GM23338 (cell line): ENCODE measurements at regions not wholly inside any gene's neighbourhood (a gene's known extent, or its start where the extent isn't known, plus 50 kb on each side); places are given as distances from the start of the nearest gene placed in this dataset.

Source experiments
- ATAC-seq: fragments of 200-7000 bp; cut with Tn5 transposase; 3 replicates; pipeline ENCODE4 v1.9.1; 2020
- DNase-seq: peaks from one replicate; pipeline ENCODE4 v3.0.0-alpha.2; 2015; ENCODE audit warnings: low spot score
- H2AFZ ChIP-seq: fragments of 200-600 bp; sonication (generic); 2 replicates; pipeline ENCODE4 v1.8.0; 2016; ENCODE audit warnings: antibody characterized with exemption, mild to moderate bottlenecking, moderate library complexity
- H3F3A ChIP-seq: fragments of 200-600 bp; sonication (generic); replicated peaks from 2 replicates; pipeline ENCODE4 v1.8.0; 2017; ENCODE audit warnings: antibody characterized with exemption, mixed run types, low read depth
- H3K27ac ChIP-seq: fragments of 200-600 bp; sonication (generic); 2 replicates; pipeline ENCODE4 v1.6.1; 2016; ENCODE audit warnings: low read depth
- H3K27me3 ChIP-seq: fragments of 200-600 bp; sonication (generic); 2 replicates; pipeline ENCODE4 v1.8.0; 2016; ENCODE audit warnings: mild to moderate bottlenecking, mixed run types, moderate library complexity; ENCODE audit not compliant: insufficient read depth
- H3K36me3 ChIP-seq: fragments of 200-600 bp; sonication (generic); 2 replicates; pipeline ENCODE4 v1.8.0; 2016; ENCODE audit warnings: mild to moderate bottlenecking; ENCODE audit not compliant: insufficient read depth
- H3K4me1 ChIP-seq: fragments of 200-600 bp; sonication (generic); 2 replicates; pipeline ENCODE4 v1.8.0; 2016; ENCODE audit warnings: mild to moderate bottlenecking, moderate library complexity; ENCODE audit not compliant: insufficient read depth
- H3K4me2 ChIP-seq: fragments of 200-600 bp; sonication (generic); 2 replicates; pipeline ENCODE4 v1.7.1; 2017; ENCODE audit warnings: mixed run types
- H3K4me3 ChIP-seq: fragments of 200-600 bp; sonication (generic); 2 replicates; pipeline ENCODE4 v1.6.1; 2016; ENCODE audit warnings: mixed run types
- H3K79me2 ChIP-seq: fragments of 200-600 bp; sonication (generic); replicated peaks from 2 replicates; pipeline ENCODE4 v1.8.0; 2017; ENCODE audit warnings: mild to moderate bottlenecking; ENCODE audit not compliant: insufficient read depth
- H3K9me2 ChIP-seq: fragments of 200-600 bp; sonication (generic); 2 replicates; pipeline ENCODE4 v1.8.0; 2017; ENCODE audit not compliant: insufficient read depth
- H4K20me1 ChIP-seq: fragments of 200-600 bp; sonication (generic); replicated peaks from 2 replicates; pipeline ENCODE4 v1.8.0; 2017; ENCODE audit warnings: mild to moderate bottlenecking; ENCODE audit not compliant: insufficient read depth
- H3K27ac Mint-ChIP-seq: 2 replicates; pipeline ENCODE4 v1.8.0; 2020; ENCODE audit warnings: inconsistent platforms, mild to moderate bottlenecking, moderate library complexity, mixed read lengths
- H3K27me3 Mint-ChIP-seq: 3 replicates; pipeline ENCODE4 v1.8.0; 2022; ENCODE audit warnings: low read depth, mild to moderate bottlenecking, moderate library complexity, mixed read lengths, inconsistent platforms; ENCODE audit not compliant: insufficient read depth, poor library complexity
- H3K36me3 Mint-ChIP-seq: 3 replicates; pipeline ENCODE4 v1.8.0; 2021; ENCODE audit warnings: low read depth, mild to moderate bottlenecking, inconsistent platforms, moderate library complexity, mixed read lengths
- H3K4me1 Mint-ChIP-seq: 3 replicates; pipeline ENCODE4 v1.8.0; 2020; ENCODE audit warnings: mild to moderate bottlenecking, inconsistent platforms, mixed read lengths
- H3K4me3 Mint-ChIP-seq: 3 replicates; pipeline ENCODE4 v1.8.0; 2021; ENCODE audit warnings: moderate library complexity, mild to moderate bottlenecking, inconsistent platforms, mixed read lengths
- H3K9me3 Mint-ChIP-seq: 3 replicates; pipeline ENCODE4 v1.8.0; 2020; ENCODE audit warnings: moderate library complexity, mild to moderate bottlenecking, inconsistent platforms, mixed read lengths
- CREB1 ChIP-seq: fragments of 250-450 bp; sonication (Bioruptor Pico); IDR thresholded peaks from 2 replicates; pipeline ENCODE4 v1.5.0; 2020; ENCODE audit warnings: low read depth, mild to moderate bottlenecking, moderate library complexity
- CTCF ChIP-seq, 2 experiments: fragments of 200-600 bp in 1 of 2; sonication (generic) in 1 of 2; conservative IDR thresholded peaks; 2 replicates each; pipeline versions ENCODE4 v1.5.1 to v1.6.1; 2016 to 2017; ENCODE audit warnings: antibody characterized with exemption in 2 of 2, low read depth in 2 of 2, mild to moderate bottlenecking in 2 of 2, moderate library complexity in 1 of 2
- ETS1 ChIP-seq: IDR thresholded peaks from 2 replicates; pipeline ENCODE4 v1.6.1; 2016; ENCODE audit warnings: antibody characterized with exemption
- EZH2 ChIP-seq: fragments of 200-600 bp; sonication (generic); IDR thresholded peaks from one replicate; pipeline ENCODE4 v1.8.0; 2017; ENCODE audit warnings: antibody characterized with exemption, mild to moderate bottlenecking, low read depth; ENCODE audit not compliant: unreplicated experiment
- EZH2phosphoT487 ChIP-seq: fragments of 200-600 bp; sonication (generic); IDR thresholded peaks from one replicate; pipeline ENCODE4 v1.8.1; 2018; ENCODE audit warnings: antibody characterized with exemption; ENCODE audit not compliant: unreplicated experiment
- JUNB ChIP-seq: IDR thresholded peaks from one replicate; pipeline ENCODE4 v1.6.1; 2016; ENCODE audit warnings: antibody characterized with exemption; ENCODE audit not compliant: unreplicated experiment
- NANOG ChIP-seq: IDR thresholded peaks from 2 replicates; pipeline ENCODE4 v1.6.1; 2016; ENCODE audit warnings: antibody characterized with exemption, borderline replicate concordance
- POLR2AphosphoS5 ChIP-seq: IDR thresholded peaks from 2 replicates; pipeline ENCODE4 v1.6.1; 2016; ENCODE audit warnings: antibody characterized with exemption, low read depth
- REST ChIP-seq: IDR thresholded peaks from one replicate; pipeline ENCODE4 v1.6.1; 2018; ENCODE audit warnings: antibody characterized with exemption; ENCODE audit not compliant: unreplicated experiment
- STAT1 ChIP-seq: IDR thresholded peaks from one replicate; pipeline ENCODE4 v1.6.1; 2016; ENCODE audit warnings: antibody characterized with exemption; ENCODE audit not compliant: unreplicated experiment
- ZNF114 ChIP-seq: fragments of 250-450 bp; sonication (Bioruptor Pico); IDR thresholded peaks from 2 replicates; pipeline ENCODE4 v1.5.0; 2020; ENCODE audit warnings: mild to moderate bottlenecking, moderate library complexity
- ZNF331 ChIP-seq: fragments of 250-450 bp; sonication (Bioruptor Pico); IDR thresholded peaks from 2 replicates; pipeline ENCODE4 v1.5.0; 2020; ENCODE audit warnings: low read depth, mild to moderate bottlenecking, moderate library complexity
- ZNF462 ChIP-seq: fragments of 250-450 bp; sonication (Bioruptor Pico); IDR thresholded peaks from 2 replicates; pipeline ENCODE4 v1.5.0; 2020; ENCODE audit warnings: mild to moderate bottlenecking, moderate library complexity

- Histone ChIP-seq H3K9me2 (no peaks in the 10 kb centered on the region), H3K36me3 (no peaks in the 10 kb centered on the region), H3K27ac (no peak overlapping the region), H3F3A (no peaks in the 10 kb centered on the region), H3K4me3 (no peak overlapping the region), H3K4me2 (no peak overlapping the region), H3K27me3 (no peaks in the 10 kb centered on the region), H3K79me2 (no peaks in the 10 kb centered on the region), H4K20me1 (no peaks in the 10 kb centered on the region), H2AFZ (no peak overlapping the region), H3K4me1 (no peaks in the 10 kb centered on the region)
- no peak for TF ChIP-seq ZNF114
- TF ChIP-seq ETS1 = no peak
- no peak for TF ChIP-seq EZH2phosphoT487
- no peak for TF ChIP-seq REST
- no peak for TF ChIP-seq CREB1
- TF ChIP-seq ZNF462 = no peak
- TF ChIP-seq CTCF (conservative IDR thresholded peaks at IDR 0.05; ENCODE audit: low read depth in 2 of 2) = no peak
- TF ChIP-seq POLR2AphosphoS5 = no peak
- no peak for TF ChIP-seq ZNF331 (CRISPR knock-in tag)
- no peak for TF ChIP-seq JUNB
- TF ChIP-seq STAT1 = no peak
- no peak for TF ChIP-seq EZH2
- TF ChIP-seq NANOG = no peak
- no peak for DNase-seq
- Mint-ChIP-seq H3K4me3 (no peak overlapping the region), H3K36me3 (peaks cover 3% of the 10 kb centered on the region; the same call in 1 of the 3 replicates), H3K27ac (no peak overlapping the region), H3K4me1 (no peaks in the 10 kb centered on the region), H3K27me3 (peaks cover 4% of the 10 kb centered on the region), H3K9me3 (peaks cover 56% of the 10 kb centered on the region)
- ATAC-seq = no peak
Measured at GRCh38 chrX:145620666-145621065, 197.0 kb upstream of the SLITRK2 start.
